ENCODE measurements at regions not wholly inside any gene's neighbourhood (a gene's known extent, or its start where the extent isn't known, plus 50 kb on each side); places are given as distances from the start of the nearest gene placed in this dataset.

DNA sequence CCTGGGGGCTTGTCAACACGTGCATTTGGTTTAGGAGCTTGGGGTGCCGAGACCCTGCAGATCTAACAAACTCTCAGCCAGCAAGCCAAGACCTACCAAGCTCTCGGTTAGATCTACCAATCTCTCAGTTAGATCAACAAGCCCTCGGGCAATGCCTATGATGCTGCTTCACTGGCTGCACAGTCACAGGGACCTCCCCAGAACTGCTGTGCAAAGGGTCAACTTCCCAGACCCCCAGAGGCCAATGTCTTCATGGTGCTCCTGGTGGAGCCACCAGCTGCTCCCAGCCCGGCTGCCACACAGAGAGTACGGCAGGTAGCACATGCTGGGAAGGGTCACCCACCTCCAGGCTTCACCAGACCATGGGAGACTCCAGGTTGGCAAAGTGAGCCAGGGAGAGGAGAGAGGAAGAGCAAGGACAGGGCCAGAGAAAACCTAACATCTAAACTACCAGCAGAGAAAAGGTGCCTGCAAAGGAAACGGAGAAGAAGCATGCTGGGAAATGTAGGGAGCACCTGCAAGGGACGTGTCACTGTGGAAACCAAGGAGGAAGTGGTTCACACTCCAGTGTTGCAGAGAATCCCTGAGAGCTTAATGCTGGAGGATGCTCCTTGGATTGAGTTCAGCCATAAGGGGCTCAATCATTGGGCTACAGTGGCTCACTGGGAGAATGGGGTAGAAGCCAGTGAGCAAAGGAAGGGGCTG, 51.5 kb upstream of the GDF10 start:
- Mint-ChIP-seq H3K27ac (no peak overlapping the region), H3K4me1 (ENCODE audit: low read depth) (peaks cover 7% of the 10 kb centered on the region), H3K4me3 (no peak overlapping the region), H3K9me3 (no peaks in the 10 kb centered on the region), H3K36me3 (ENCODE audit: low read depth) (no peaks in the 10 kb centered on the region), H3K27me3 (ENCODE audit: low read depth) (no peaks in the 10 kb centered on the region)

GRCh38 chr10:47249881-47250280, 50.1 kb upstream of the GDF10 start:
- Mint-ChIP-seq H3K4me3 (no peak overlapping the region), H3K27ac (no peak overlapping the region), H3K27me3 (ENCODE audit: low read depth) (no peaks in the 10 kb centered on the region), H3K4me1 (ENCODE audit: low read depth) (peaks cover 7% of the 10 kb centered on the region), H3K9me3 (no peaks in the 10 kb centered on the region), H3K36me3 (ENCODE audit: low read depth) (no peaks in the 10 kb centered on the region)

Data from T-helper 1 cell treated with Interleukin-12 subunit alpha and Interleukin-12 subunit beta and Interleukin-4 antibody, amounts not matched to agents 30 μg/mL and 1 μg/mL, for 36 hours (primary cell).